CD14-positive monocyte (primary cell): ENCODE measurements at regions not wholly inside any gene's neighbourhood (a gene's known extent, or its start where the extent isn't known, plus 50 kb on each side); places are given as distances from the start of the nearest gene placed in this dataset.

Experiments
- DNase-seq, 3 donors: peaks; one replicate each; pipeline ENCODE4 v3.0.0-alpha.2; 2011 to 2022
- H2AFZ ChIP-seq: 2 replicates; pipeline ENCODE4 v1.6.0; 2012; ENCODE audit warnings: mild to moderate bottlenecking, low read depth, low read length, inconsistent platforms; ENCODE audit not compliant: insufficient read depth, poor library complexity, severe bottlenecking
- H3K27ac ChIP-seq, 2 donors: 1 replicate in 1 of 2; 2 replicates in 1 of 2; pipeline ENCODE4 v1.5.1; 2012 to 2013; ENCODE audit warnings: low read length in 2 of 2, control low read depth in 1 of 2, inconsistent platforms in 1 of 2, low read depth in 1 of 2, mild to moderate bottlenecking in 1 of 2
- H3K27me3 ChIP-seq, 2 donors: one replicate each; pipeline versions ENCODE4 v1.6.0 to v1.6.1; 2011 to 2013; ENCODE audit warnings: low read length in 2 of 2; ENCODE audit not compliant: control insufficient read depth in 2 of 2, insufficient read depth in 2 of 2
- H3K36me3 ChIP-seq, 2 donors: replicated peaks in 1 of 2; 1 replicate in 1 of 2; 2 replicates in 1 of 2; pipeline versions ENCODE4 v1.5.1 to v1.6.1; 2012 to 2013; ENCODE audit warnings: low read length in 2 of 2, control low read depth in 1 of 2, inconsistent platforms in 1 of 2, mild to moderate bottlenecking in 1 of 2; ENCODE audit not compliant: insufficient read depth in 2 of 2, control insufficient read depth in 1 of 2
- H3K4me1 ChIP-seq, 2 donors: 1 replicate in 1 of 2; 2 replicates in 1 of 2; pipeline versions ENCODE4 v1.5.1 to v1.6.1; 2012 to 2013; ENCODE audit warnings: low read length in 2 of 2, control low read depth in 1 of 2, inconsistent platforms in 1 of 2, mild to moderate bottlenecking in 1 of 2, moderate library complexity in 1 of 2; ENCODE audit not compliant: insufficient read depth in 2 of 2, control insufficient read depth in 1 of 2
- H3K4me2 ChIP-seq: replicated peaks from 2 replicates; pipeline ENCODE3; 2012; ENCODE audit warnings: low read length, moderate library complexity, mild to moderate bottlenecking; ENCODE audit not compliant: poor library complexity, severe bottlenecking; ENCODE audit errors: extremely low read depth
- H3K4me3 ChIP-seq, 3 experiments: fragments of 200-600 bp in 1 of 3; sonication (generic) in 1 of 3; replicated peaks in 1 of 3; 1 replicate in 2 of 3; 2 replicates in 1 of 3; pipeline ENCODE4 v1.5.1; 2011 to 2013; ENCODE audit warnings: low read length in 3 of 3, mild to moderate bottlenecking in 3 of 3, control low read depth in 2 of 3, low read depth in 2 of 3, inconsistent platforms in 1 of 3, moderate library complexity in 1 of 3
- H3K79me2 ChIP-seq: 2 replicates; pipeline ENCODE4 v1.6.0; 2012; ENCODE audit warnings: mild to moderate bottlenecking, control low read depth, inconsistent platforms, low read length, moderate library complexity; ENCODE audit not compliant: insufficient read depth
- H3K9ac ChIP-seq: 2 replicates; pipeline ENCODE4 v1.6.0; 2017; ENCODE audit warnings: low read length, mild to moderate bottlenecking; ENCODE audit not compliant: insufficient read depth, poor library complexity, severe bottlenecking
- H3K9me3 ChIP-seq, 2 donors: replicated peaks in 1 of 2; 1 replicate in 1 of 2; 2 replicates in 1 of 2; pipeline versions ENCODE4 v1.5.1 to v1.6.1; 2012 to 2013; ENCODE audit warnings: low read length in 2 of 2, control low read depth in 1 of 2; ENCODE audit not compliant: control insufficient read depth in 1 of 2, insufficient read depth in 1 of 2
- H4K20me1 ChIP-seq: 2 replicates; pipeline ENCODE4 v1.6.0; 2012; ENCODE audit warnings: mild to moderate bottlenecking, low read length, control low read depth, moderate library complexity; ENCODE audit not compliant: insufficient read depth
- H3K27ac Mint-ChIP-seq, 7 donors: one replicate each; pipeline ENCODE4 v1.8.0; 2020; ENCODE audit warnings: mild to moderate bottlenecking in 7 of 7, mixed read lengths in 7 of 7, moderate library complexity in 6 of 7, inconsistent platforms in 2 of 7
- H3K27me3 Mint-ChIP-seq, 3 donors: one replicate each; pipeline ENCODE4 v1.8.0; 2021 to 2022; ENCODE audit warnings: low read depth in 3 of 3, mild to moderate bottlenecking in 3 of 3, mixed read lengths in 3 of 3, moderate library complexity in 3 of 3, inconsistent platforms in 1 of 3
- H3K36me3 Mint-ChIP-seq, 2 donors: one replicate each; pipeline ENCODE4 v1.8.0; 2020; ENCODE audit warnings: mixed read lengths in 2 of 2, inconsistent platforms in 1 of 2, mild to moderate bottlenecking in 1 of 2
- H3K4me1 Mint-ChIP-seq: one replicate; pipeline ENCODE4 v1.8.0; 2020; ENCODE audit warnings: mild to moderate bottlenecking, mixed read lengths
- H3K4me3 Mint-ChIP-seq, 2 donors: one replicate each; pipeline ENCODE4 v1.8.0; 2020; ENCODE audit warnings: mild to moderate bottlenecking in 2 of 2, mixed read lengths in 2 of 2, moderate library complexity in 1 of 2
- H3K9me3 Mint-ChIP-seq, 7 donors: one replicate each; pipeline ENCODE4 v1.8.0; 2020 to 2022; ENCODE audit warnings: mixed read lengths in 7 of 7, mild to moderate bottlenecking in 6 of 7, moderate library complexity in 6 of 7, inconsistent platforms in 2 of 7
- CTCF ChIP-seq: fragments of 200-600 bp; IDR thresholded peaks from one replicate; pipeline ENCODE4 v1.8.0; 2022; ENCODE audit warnings: antibody characterized with exemption, mild to moderate bottlenecking
- WGBS: methylation state at CpG from one replicate; pipeline ENCODE4 v1.1.5; 2013; ENCODE audit warnings: missing lambda C conversion rate; ENCODE audit not compliant: insufficient coverage; 5-methylcytosine and 5-hydroxymethylcytosine counted together
- intact Hi-C, 2 donors: fragments of 100-400 bp; cut with micrococcal nuclease; formaldehyde crosslinking; loops; one replicate each; pipeline versions ENCODE4 v1.15.0 to v1.15.1; 2023

GRCh38 chr5:67262956-67263355 is 66.4 kb upstream of the CD180 start:
- no peak for DNase-seq
- peaks cover 0 to 8% (median 2%) of the 10 kb centered on the region in 7 donors for H3K9me3 Mint-ChIP-seq
- Histone ChIP-seq H2AFZ (no peak overlapping the region), H3K4me3 (no peak overlapping the region), H3K27ac (no peak overlapping the region), H3K9me3 (no peaks in the 10 kb centered on the region), H3K36me3 (no peaks in the 10 kb centered on the region), H3K4me1 (no peaks in the 10 kb centered on the region), H3K27me3 (no peaks in the 10 kb centered on the region), H4K20me1 (no peaks in the 10 kb centered on the region), H3K4me2 (no peak overlapping the region), H3K9ac (no peak overlapping the region), H3K79me2 (no peaks in the 10 kb centered on the region)
- no peak for TF ChIP-seq CTCF
- H3K36me3 Mint-ChIP-seq = no peaks in the 10 kb centered on the region
- H3K27me3 Mint-ChIP-seq = no peaks in the 10 kb centered on the region
- no peak overlapping the region for H3K4me3 Mint-ChIP-seq
- H3K4me1 Mint-ChIP-seq = no peaks in the 10 kb centered on the region
- intact Hi-C loops = no loop called here
- H3K27ac Mint-ChIP-seq = no peak overlapping the region

GRCh38 chr5:67262206-67262605 is 65.6 kb upstream of the CD180 start:
- Histone ChIP-seq H3K9me3 (no peaks in the 10 kb centered on the region), H3K9ac (no peak overlapping the region), H2AFZ (no peak overlapping the region), H3K4me2 (no peak overlapping the region), H3K79me2 (no peaks in the 10 kb centered on the region), H3K27me3 (no peaks in the 10 kb centered on the region), H3K4me3 (no peak overlapping the region), H3K27ac (no peak overlapping the region), H3K4me1 (no peaks in the 10 kb centered on the region), H4K20me1 (no peaks in the 10 kb centered on the region), H3K36me3 (no peaks in the 10 kb centered on the region)
- no peaks in the 10 kb centered on the region for H3K36me3 Mint-ChIP-seq
- no peak overlapping the region for H3K27ac Mint-ChIP-seq
- peak in 2 of 3 donors; percentile 12 to 30 for DNase-seq
- WGBS = 20% methylated on average over 1 of the region's 5 CpGs
- no peaks in the 10 kb centered on the region for H3K27me3 Mint-ChIP-seq
- no peak for TF ChIP-seq CTCF
- peaks cover 0 to 8% (median 2%) of the 10 kb centered on the region in 7 donors for H3K9me3 Mint-ChIP-seq
- H3K4me1 Mint-ChIP-seq = no peaks in the 10 kb centered on the region
- intact Hi-C loops = no loop called here
- H3K4me3 Mint-ChIP-seq = no peak overlapping the region
